RWPE2 (cell line): ENCODE measurements at regions not wholly inside any gene's neighbourhood (a gene's known extent, or its start where the extent isn't known, plus 50 kb on each side); places are given as distances from the start of the nearest gene placed in this dataset.

Experiments used
- ATAC-seq: fragments of 200-7000 bp; cut with Tn5 transposase; 3 replicates; pipeline ENCODE4 v1.9.1; 2021; ENCODE audit warnings: low read depth
- DNase-seq: peaks from one replicate; pipeline ENCODE4 v3.0.0-alpha.2; 2020; ENCODE audit warnings: low spot score
- H3K27ac ChIP-seq: fragments of 450-650 bp; 2 replicates; pipeline ENCODE4 v1.5.1; 2017; ENCODE audit warnings: mild to moderate bottlenecking; ENCODE audit not compliant: poor library complexity, severe bottlenecking
- H3K27me3 ChIP-seq: fragments of 250-450 bp; sonication (Bioruptor Pico); 2 replicates; pipeline ENCODE4 v1.5.1; 2021; ENCODE audit warnings: mild to moderate bottlenecking, moderate library complexity; ENCODE audit not compliant: insufficient read depth, poor library complexity, severe bottlenecking
- H3K36me3 ChIP-seq: fragments of 250-450 bp; sonication (Bioruptor Pico); 2 replicates; pipeline ENCODE4 v1.5.1; 2020; ENCODE audit warnings: low read depth, mild to moderate bottlenecking, moderate library complexity
- H3K4me1 ChIP-seq: fragments of 250-450 bp; sonication (Bioruptor Pico); 2 replicates; pipeline ENCODE4 v1.5.1; 2021; ENCODE audit warnings: mild to moderate bottlenecking, moderate library complexity; ENCODE audit not compliant: insufficient read depth, poor library complexity, severe bottlenecking
- H3K4me3 ChIP-seq: fragments of 250-450 bp; sonication (Bioruptor Pico); 2 replicates; pipeline ENCODE4 v1.5.1; 2021; ENCODE audit warnings: mild to moderate bottlenecking, moderate library complexity; ENCODE audit not compliant: severe bottlenecking
- H3K9me3 ChIP-seq: fragments of 250-450 bp; sonication (Bioruptor Pico); 2 replicates; pipeline ENCODE4 v1.5.1; 2021; ENCODE audit warnings: mild to moderate bottlenecking, moderate library complexity; ENCODE audit not compliant: severe bottlenecking
- CTCF ChIP-seq: fragments of 450-650 bp; IDR thresholded peaks from one replicate; pipeline ENCODE4 v1.5.1; 2017; ENCODE audit warnings: mild to moderate bottlenecking, moderate library complexity; ENCODE audit not compliant: poor library complexity, severe bottlenecking

DNA sequence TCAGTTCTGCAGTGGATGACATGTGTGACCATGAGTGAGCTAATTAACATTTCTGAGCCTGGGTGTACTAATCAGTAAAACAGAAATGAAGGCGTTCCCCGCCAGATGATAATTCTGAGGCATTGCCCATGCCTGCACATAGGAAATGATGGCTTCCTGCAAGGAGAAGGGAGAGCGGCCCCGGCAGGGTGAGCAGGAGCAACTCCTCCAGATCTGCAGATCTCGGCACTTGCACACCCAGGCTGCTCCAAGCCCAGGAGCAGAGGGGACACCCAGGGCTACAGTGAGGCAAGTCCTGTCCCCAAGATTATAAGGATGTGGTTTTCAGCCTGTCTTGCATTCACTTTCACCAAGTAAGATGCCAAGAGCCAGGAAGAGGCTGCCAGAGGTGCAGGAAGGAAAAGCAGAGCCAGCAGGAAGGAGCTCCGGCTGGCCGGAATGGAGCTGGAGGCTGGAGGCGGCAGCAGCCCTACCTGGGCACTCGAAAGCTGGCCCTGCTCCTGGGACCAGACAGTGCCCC is 177.5 kb upstream of the CST7 start:
- Histone ChIP-seq H3K27ac (no peak overlapping the region), H3K9me3 (no peaks in the 10 kb centered on the region), H3K4me3 (no peak overlapping the region), H3K36me3 (no peaks in the 10 kb centered on the region), H3K27me3 (no peaks in the 10 kb centered on the region), H3K4me1 (peaks cover 23% of the 10 kb centered on the region)
- ATAC-seq (no peak), DNase-seq (peak; percentile 34)
- no peak for TF ChIP-seq CTCF

- no peaks in the 10 kb centered on the region for H3K9me3 ChIP-seq
- H3K4me1 ChIP-seq, result peaks cover 23% of the 10 kb centered on the region
- no peak overlapping the region for H3K4me3 ChIP-seq
- H3K27ac ChIP-seq, result no peak overlapping the region
- no peak for ATAC-seq
- TF ChIP-seq CTCF, result no peak
- no peaks in the 10 kb centered on the region for H3K27me3 ChIP-seq
- peak; percentile 29 for DNase-seq
- H3K36me3 ChIP-seq, result no peaks in the 10 kb centered on the region
Measured at GRCh38 chr20:24772667-24773066, 176.4 kb upstream of the CST7 start.

DNA sequence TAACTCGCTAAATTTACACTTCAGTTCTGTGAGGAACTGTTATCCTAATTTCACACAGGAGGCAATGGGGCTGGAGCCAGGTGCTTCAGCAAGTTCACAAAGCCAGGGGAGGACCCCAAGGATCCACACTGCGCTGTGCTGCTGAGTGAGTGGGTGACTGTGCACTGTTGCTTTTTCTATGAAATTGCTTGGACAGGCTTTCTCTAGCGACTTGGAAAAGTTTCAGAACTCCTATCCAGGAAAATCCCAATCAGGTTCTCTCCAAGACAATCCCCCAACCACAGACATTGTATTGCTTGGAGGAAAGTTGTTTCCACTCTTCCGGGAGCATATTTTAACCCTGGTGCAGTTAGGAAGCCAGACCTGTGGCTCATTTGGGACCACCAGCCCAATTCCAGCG is 175.9 kb upstream of the CST7 start:
- DNase-seq, result no peak
- no peaks in the 10 kb centered on the region for H3K9me3 ChIP-seq
- ATAC-seq, result no peak
- peaks cover 23% of the 10 kb centered on the region for H3K4me1 ChIP-seq
- no peaks in the 10 kb centered on the region for H3K36me3 ChIP-seq
- TF ChIP-seq CTCF, result no peak
- H3K27ac ChIP-seq, result peak overlapping the region; percentile 65
- no peaks in the 10 kb centered on the region for H3K27me3 ChIP-seq
- H3K4me3 ChIP-seq, result no peak overlapping the region

- Histone ChIP-seq H3K4me1 (peaks cover 23% of the 10 kb centered on the region), H3K4me3 (no peak overlapping the region), H3K27me3 (no peaks in the 10 kb centered on the region), H3K27ac (peak overlapping the region; percentile 65), H3K36me3 (no peaks in the 10 kb centered on the region), H3K9me3 (no peaks in the 10 kb centered on the region)
- no peak for TF ChIP-seq CTCF
- DNase-seq (no peak), ATAC-seq (peak; percentile 93)
Measured at GRCh38 chr20:24773751-24774201, 175.3 kb upstream of the CST7 start.

DNA sequence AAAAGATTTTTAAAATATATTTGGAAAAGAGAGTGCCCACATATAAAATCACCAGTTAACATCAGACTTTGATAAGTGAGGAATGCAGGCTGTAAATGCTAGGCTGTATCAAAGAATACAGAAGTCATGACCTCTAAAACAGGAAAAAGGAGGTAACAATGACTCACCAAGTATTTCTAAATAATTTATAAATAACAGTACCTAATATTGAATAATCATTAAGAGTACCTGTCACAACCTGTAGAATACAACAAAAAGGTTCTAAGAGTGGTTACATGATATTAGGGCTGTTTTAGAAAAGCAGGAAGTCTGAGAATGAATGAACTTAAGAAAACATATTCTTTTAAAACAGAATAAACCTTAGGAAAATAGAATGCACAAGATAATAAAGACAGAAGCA is 173.1 kb upstream of the CST7 start:
- DNase-seq (no peak), ATAC-seq (no peak)
- H3K27ac ChIP-seq, result no peak overlapping the region
- H3K36me3 ChIP-seq, result no peaks in the 10 kb centered on the region
- peaks cover 23% of the 10 kb centered on the region for H3K4me1 ChIP-seq
- no peak for TF ChIP-seq CTCF
- H3K4me3 ChIP-seq, result no peak overlapping the region
- H3K9me3 ChIP-seq, result no peaks in the 10 kb centered on the region
- no peaks in the 10 kb centered on the region for H3K27me3 ChIP-seq
